Neural cell (in vitro differentiated cells): ENCODE measurements at regions not wholly inside any gene's neighbourhood (a gene's known extent, or its start where the extent isn't known, plus 50 kb on each side); places are given as distances from the start of the nearest gene placed in this dataset.

Experiments
- H2AFZ ChIP-seq: fragments of 200-600, 300-800 bp; sonication (generic), shearing (Covaris generic); 2 replicates; pipeline ENCODE4 v1.6.0; 2014; ENCODE audit warnings: low read depth, mild to moderate bottlenecking, antibody characterized with exemption, low read length, moderate library complexity
- H3F3A ChIP-seq: fragments of 200-600 bp; shearing (Covaris generic); 2 replicates; pipeline ENCODE4 v1.6.1; 2016; ENCODE audit warnings: mild to moderate bottlenecking, moderate library complexity, mixed read lengths, antibody characterized with exemption, low read length; ENCODE audit not compliant: insufficient read depth, poor library complexity, severe bottlenecking
- H3K27ac ChIP-seq: fragments of 200-600, 300-800 bp; sonication (generic), shearing (Covaris generic); 2 replicates; pipeline ENCODE4 v1.5.1; 2014; ENCODE audit warnings: mild to moderate bottlenecking, low read length, moderate library complexity
- H3K27me3 ChIP-seq: fragments of 300-800, 200-600 bp; sonication (generic), shearing (Covaris generic); 2 replicates; pipeline ENCODE4 v1.6.0; 2014; ENCODE audit warnings: mild to moderate bottlenecking, low read depth, low read length, moderate library complexity; ENCODE audit not compliant: insufficient read depth
- H3K36me3 ChIP-seq: fragments of 300-800, 200-600 bp; sonication (generic), shearing (Covaris generic); 2 replicates; pipeline ENCODE4 v1.5.1; 2014; ENCODE audit warnings: mild to moderate bottlenecking, antibody characterized with exemption, low read length, moderate library complexity; ENCODE audit not compliant: insufficient read depth
- H3K4me2 ChIP-seq: fragments of 300-800, 200-600 bp; sonication (generic), shearing (Covaris generic); 2 replicates; pipeline ENCODE4 v1.6.0; 2014; ENCODE audit warnings: mild to moderate bottlenecking, low read length
- H3K4me3 ChIP-seq: fragments of 300-800, 200-600 bp; sonication (generic), shearing (Covaris generic); 2 replicates; pipeline ENCODE4 v1.5.1; 2014; ENCODE audit warnings: mild to moderate bottlenecking, low read length, moderate library complexity
- H3K79me2 ChIP-seq: fragments of 200-600 bp; shearing (Covaris generic); replicated peaks from 2 replicates; pipeline ENCODE4 v1.6.0; 2014; ENCODE audit warnings: mild to moderate bottlenecking, low read length, moderate library complexity; ENCODE audit not compliant: insufficient read depth
- H3K9ac ChIP-seq: fragments of 300-800, 200-600 bp; sonication (generic), shearing (Covaris generic); 2 replicates; pipeline ENCODE4 v1.6.1; 2016; ENCODE audit warnings: mild to moderate bottlenecking, low read length, mixed read lengths
- H3K9me2 ChIP-seq: fragments of 200-600 bp; shearing (Covaris generic); 2 replicates; pipeline ENCODE4 v1.6.1; 2016; ENCODE audit warnings: mild to moderate bottlenecking, low read length, mixed read lengths; ENCODE audit not compliant: insufficient read depth
- H3K9me3 ChIP-seq: fragments of 200-600, 300-800 bp; sonication (generic), shearing (Covaris generic); 2 replicates; pipeline ENCODE4 v1.6.1; 2016; ENCODE audit warnings: mild to moderate bottlenecking, mixed run types, low read length, moderate library complexity, mixed read lengths
- H4K20me1 ChIP-seq: fragments of 200-600 bp; shearing (Covaris generic); 2 replicates; pipeline ENCODE4 v1.6.1; 2016; ENCODE audit warnings: mild to moderate bottlenecking, mixed run types; ENCODE audit not compliant: insufficient read depth
- CTCF ChIP-seq: fragments of 450-650 bp; IDR thresholded peaks from 2 replicates; pipeline ENCODE4 v1.5.1; 2014; ENCODE audit warnings: antibody characterized with exemption, mild to moderate bottlenecking, moderate library complexity; ENCODE audit not compliant: poor library complexity, severe bottlenecking
- EP300 ChIP-seq: fragments of 450-650 bp; conservative IDR thresholded peaks from 2 replicates; pipeline ENCODE4 v1.6.1; 2014; ENCODE audit warnings: antibody characterized with exemption, mild to moderate bottlenecking, moderate library complexity; ENCODE audit not compliant: poor library complexity, severe bottlenecking
- EZH2 ChIP-seq: fragments of 200-600, 300-800 bp; shearing (Covaris generic), sonication (generic); IDR thresholded peaks from 2 replicates; pipeline ENCODE4 v1.6.1; 2014; ENCODE audit warnings: antibody characterized with exemption, low read length, borderline replicate concordance, mild to moderate bottlenecking; ENCODE audit not compliant: insufficient read depth, poor library complexity, severe bottlenecking
- MXI1 ChIP-seq: fragments of 450-650 bp; conservative IDR thresholded peaks from 2 replicates; pipeline ENCODE4 v1.6.1; 2014; ENCODE audit warnings: antibody characterized with exemption, mild to moderate bottlenecking; ENCODE audit not compliant: poor library complexity, severe bottlenecking
- POLR2AphosphoS5 ChIP-seq: IDR thresholded peaks from 2 replicates; pipeline ENCODE4 v1.6.1; 2012
- RAD21 ChIP-seq: fragments of 450-650 bp; conservative IDR thresholded peaks from 2 replicates; pipeline ENCODE4 v1.6.1; 2014; ENCODE audit warnings: antibody characterized with exemption, mild to moderate bottlenecking, moderate library complexity
- REST ChIP-seq: IDR thresholded peaks from 2 replicates; pipeline ENCODE4 v1.6.1; 2012; ENCODE audit warnings: borderline replicate concordance
- SMC3 ChIP-seq: fragments of 450-650 bp; conservative IDR thresholded peaks from 2 replicates; pipeline ENCODE4 v1.6.1; 2014; ENCODE audit warnings: antibody characterized with exemption, mild to moderate bottlenecking, moderate library complexity; ENCODE audit not compliant: poor library complexity
- TAF1 ChIP-seq: IDR thresholded peaks from 2 replicates; pipeline ENCODE4 v1.6.1; 2012; ENCODE audit warnings: low read depth

GRCh38 chr6:169854083-169854725 lies 102.8 kb downstream of the ERMARD start:
- H3F3A ChIP-seq, result no peaks in the 10 kb centered on the region
- H3K4me2 ChIP-seq, result no peak overlapping the region
- H3K9ac ChIP-seq, result no peak overlapping the region
- no peak overlapping the region for H3K27ac ChIP-seq
- TF ChIP-seq EZH2 (no peak), POLR2AphosphoS5 (no peak), MXI1 (no peak), REST (no peak), CTCF (no peak), TAF1 (no peak), RAD21 (no peak), SMC3 (no peak), EP300 (no peak)
- H3K79me2 ChIP-seq, result no peaks in the 10 kb centered on the region
- H3K27me3 ChIP-seq, result no peaks in the 10 kb centered on the region
- H3K9me2 ChIP-seq, result no peaks in the 10 kb centered on the region
- H2AFZ ChIP-seq, result no peak overlapping the region
- H3K4me3 ChIP-seq, result no peak overlapping the region
- no peaks in the 10 kb centered on the region for H3K36me3 ChIP-seq
- no peaks in the 10 kb centered on the region for H4K20me1 ChIP-seq
- H3K9me3 ChIP-seq, result no peaks in the 10 kb centered on the region

GRCh38 chr6:169853196-169854082 lies 102.0 kb downstream of the ERMARD start:
- no peak for TF ChIP-seq RAD21
- no peak for TF ChIP-seq MXI1
- no peak for TF ChIP-seq POLR2AphosphoS5
- TF ChIP-seq EZH2, result no peak
- no peak for TF ChIP-seq EP300
- TF ChIP-seq SMC3, result no peak
- no peak for TF ChIP-seq TAF1
- no peak for TF ChIP-seq REST
- TF ChIP-seq CTCF, result no peak
- no peaks in the 10 kb centered on the region for H3K79me2 ChIP-seq
- no peak overlapping the region for H3K9ac ChIP-seq
- no peaks in the 10 kb centered on the region for H4K20me1 ChIP-seq
- H2AFZ ChIP-seq, result no peak overlapping the region
- H3K4me3 ChIP-seq, result no peak overlapping the region
- H3K9me2 ChIP-seq, result no peaks in the 10 kb centered on the region
- no peak overlapping the region for H3K4me2 ChIP-seq
- no peak overlapping the region for H3K27ac ChIP-seq
- no peaks in the 10 kb centered on the region for H3K9me3 ChIP-seq
- H3K36me3 ChIP-seq, result no peaks in the 10 kb centered on the region
- no peaks in the 10 kb centered on the region for H3F3A ChIP-seq
- H3K27me3 ChIP-seq, result no peaks in the 10 kb centered on the region
